ENCODE measurements at regions not wholly inside any gene's neighbourhood (a gene's known extent, or its start where the extent isn't known, plus 50 kb on each side); places are given as distances from the start of the nearest gene placed in this dataset.

DNA sequence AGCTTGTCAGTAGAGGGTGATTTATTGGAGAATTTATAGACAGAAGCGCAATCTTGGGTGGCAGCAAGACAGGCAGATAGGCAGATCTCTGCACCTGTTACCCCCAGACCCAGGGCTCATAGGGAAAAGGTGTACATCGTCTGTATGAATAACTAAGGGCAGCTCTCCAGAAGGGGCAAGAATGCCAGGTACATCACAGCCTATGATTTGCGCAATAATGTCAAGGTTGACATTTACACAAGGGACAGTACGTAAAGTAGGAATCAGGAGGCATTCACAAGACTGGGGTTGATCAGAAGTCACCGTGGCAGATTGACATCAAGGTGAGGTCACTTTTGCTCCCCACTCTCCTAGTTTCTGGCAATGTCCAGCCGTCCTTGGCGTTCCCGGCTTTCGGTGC lies 524.1 kb downstream of the TRIML1 start:
- no TSS peak for BruUV-seq (replicated peaks)
- H3K4me2 ChIP-seq (ENCODE audit: low read length): no peak overlapping the region
- no peaks in the 10 kb centered on the region for H3K9me2 ChIP-seq (ENCODE audit: insufficient read depth)
- TF ChIP-seq CEBPB (IDR thresholded peaks at IDR 0.05; ENCODE audit: low read depth) (no peak), CBX3 (IDR thresholded peaks at IDR 0.05; ENCODE audit: low read depth) (no peak), SP1 (IDR thresholded peaks at IDR 0.05; ENCODE audit: low read depth) (no peak), SRF (IDR thresholded peaks at IDR 0.05; ENCODE audit: low read depth) (no peak), TCF7L2 (IDR thresholded peaks at IDR 0.05; ENCODE audit: borderline replicate concordance, extremely low read depth, insufficient read depth, insufficient read length) (no peak), FOSL1 (IDR thresholded peaks at IDR 0.05; ENCODE audit: low read depth) (no peak), ZNF274 (IDR thresholded peaks at IDR 0.05; ENCODE audit: low read depth, low read length) (no peak), YY1 (IDR thresholded peaks at IDR 0.05; ENCODE audit: extremely low read depth, insufficient replicate concordance, low read depth, low read length) (no peak), EZH2phosphoT487 (IDR thresholded peaks at IDR 0.05; ENCODE audit: borderline replicate concordance) (no peak), RAD21 (IDR thresholded peaks at IDR 0.05; ENCODE audit: low read depth) (no peak)
- TF ChIP-seq, protein P1, sequence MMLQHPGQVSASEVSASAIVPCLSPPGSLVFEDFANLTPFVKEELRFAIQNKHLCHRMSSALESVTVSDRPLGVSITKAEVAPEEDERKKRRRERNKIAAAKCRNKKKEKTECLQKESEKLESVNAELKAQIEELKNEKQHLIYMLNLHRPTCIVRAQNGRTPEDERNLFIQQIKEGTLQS (IDR thresholded peaks at IDR 0.05): no peak
- TF ChIP-seq, protein P2, sequence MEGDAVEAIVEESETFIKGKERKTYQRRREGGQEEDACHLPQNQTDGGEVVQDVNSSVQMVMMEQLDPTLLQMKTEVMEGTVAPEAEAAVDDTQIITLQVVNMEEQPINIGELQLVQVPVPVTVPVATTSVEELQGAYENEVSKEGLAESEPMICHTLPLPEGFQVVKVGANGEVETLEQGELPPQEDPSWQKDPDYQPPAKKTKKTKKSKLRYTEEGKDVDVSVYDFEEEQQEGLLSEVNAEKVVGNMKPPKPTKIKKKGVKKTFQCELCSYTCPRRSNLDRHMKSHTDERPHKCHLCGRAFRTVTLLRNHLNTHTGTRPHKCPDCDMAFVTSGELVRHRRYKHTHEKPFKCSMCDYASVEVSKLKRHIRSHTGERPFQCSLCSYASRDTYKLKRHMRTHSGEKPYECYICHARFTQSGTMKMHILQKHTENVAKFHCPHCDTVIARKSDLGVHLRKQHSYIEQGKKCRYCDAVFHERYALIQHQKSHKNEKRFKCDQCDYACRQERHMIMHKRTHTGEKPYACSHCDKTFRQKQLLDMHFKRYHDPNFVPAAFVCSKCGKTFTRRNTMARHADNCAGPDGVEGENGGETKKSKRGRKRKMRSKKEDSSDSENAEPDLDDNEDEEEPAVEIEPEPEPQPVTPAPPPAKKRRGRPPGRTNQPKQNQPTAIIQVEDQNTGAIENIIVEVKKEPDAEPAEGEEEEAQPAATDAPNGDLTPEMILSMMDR (IDR thresholded peaks at IDR 0.05 in 2 of 3, conservative IDR thresholded peaks at IDR 0.05 in 1 of 3; ENCODE audit: borderline replicate concordance in 1 of 3, insufficient read depth in 1 of 3, low read depth in 2 of 3, low read length in 2 of 3): no peak
- TF ChIP-seq, protein P3, sequence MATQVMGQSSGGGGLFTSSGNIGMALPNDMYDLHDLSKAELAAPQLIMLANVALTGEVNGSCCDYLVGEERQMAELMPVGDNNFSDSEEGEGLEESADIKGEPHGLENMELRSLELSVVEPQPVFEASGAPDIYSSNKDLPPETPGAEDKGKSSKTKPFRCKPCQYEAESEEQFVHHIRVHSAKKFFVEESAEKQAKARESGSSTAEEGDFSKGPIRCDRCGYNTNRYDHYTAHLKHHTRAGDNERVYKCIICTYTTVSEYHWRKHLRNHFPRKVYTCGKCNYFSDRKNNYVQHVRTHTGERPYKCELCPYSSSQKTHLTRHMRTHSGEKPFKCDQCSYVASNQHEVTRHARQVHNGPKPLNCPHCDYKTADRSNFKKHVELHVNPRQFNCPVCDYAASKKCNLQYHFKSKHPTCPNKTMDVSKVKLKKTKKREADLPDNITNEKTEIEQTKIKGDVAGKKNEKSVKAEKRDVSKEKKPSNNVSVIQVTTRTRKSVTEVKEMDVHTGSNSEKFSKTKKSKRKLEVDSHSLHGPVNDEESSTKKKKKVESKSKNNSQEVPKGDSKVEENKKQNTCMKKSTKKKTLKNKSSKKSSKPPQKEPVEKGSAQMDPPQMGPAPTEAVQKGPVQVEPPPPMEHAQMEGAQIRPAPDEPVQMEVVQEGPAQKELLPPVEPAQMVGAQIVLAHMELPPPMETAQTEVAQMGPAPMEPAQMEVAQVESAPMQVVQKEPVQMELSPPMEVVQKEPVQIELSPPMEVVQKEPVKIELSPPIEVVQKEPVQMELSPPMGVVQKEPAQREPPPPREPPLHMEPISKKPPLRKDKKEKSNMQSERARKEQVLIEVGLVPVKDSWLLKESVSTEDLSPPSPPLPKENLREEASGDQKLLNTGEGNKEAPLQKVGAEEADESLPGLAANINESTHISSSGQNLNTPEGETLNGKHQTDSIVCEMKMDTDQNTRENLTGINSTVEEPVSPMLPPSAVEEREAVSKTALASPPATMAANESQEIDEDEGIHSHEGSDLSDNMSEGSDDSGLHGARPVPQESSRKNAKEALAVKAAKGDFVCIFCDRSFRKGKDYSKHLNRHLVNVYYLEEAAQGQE (IDR thresholded peaks at IDR 0.05; ENCODE audit: low read depth): no peak
- TF ChIP-seq, protein P4, sequence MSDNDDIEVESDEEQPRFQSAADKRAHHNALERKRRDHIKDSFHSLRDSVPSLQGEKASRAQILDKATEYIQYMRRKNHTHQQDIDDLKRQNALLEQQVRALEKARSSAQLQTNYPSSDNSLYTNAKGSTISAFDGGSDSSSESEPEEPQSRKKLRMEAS (IDR thresholded peaks at IDR 0.05): no peak
- TF ChIP-seq, protein P5, sequence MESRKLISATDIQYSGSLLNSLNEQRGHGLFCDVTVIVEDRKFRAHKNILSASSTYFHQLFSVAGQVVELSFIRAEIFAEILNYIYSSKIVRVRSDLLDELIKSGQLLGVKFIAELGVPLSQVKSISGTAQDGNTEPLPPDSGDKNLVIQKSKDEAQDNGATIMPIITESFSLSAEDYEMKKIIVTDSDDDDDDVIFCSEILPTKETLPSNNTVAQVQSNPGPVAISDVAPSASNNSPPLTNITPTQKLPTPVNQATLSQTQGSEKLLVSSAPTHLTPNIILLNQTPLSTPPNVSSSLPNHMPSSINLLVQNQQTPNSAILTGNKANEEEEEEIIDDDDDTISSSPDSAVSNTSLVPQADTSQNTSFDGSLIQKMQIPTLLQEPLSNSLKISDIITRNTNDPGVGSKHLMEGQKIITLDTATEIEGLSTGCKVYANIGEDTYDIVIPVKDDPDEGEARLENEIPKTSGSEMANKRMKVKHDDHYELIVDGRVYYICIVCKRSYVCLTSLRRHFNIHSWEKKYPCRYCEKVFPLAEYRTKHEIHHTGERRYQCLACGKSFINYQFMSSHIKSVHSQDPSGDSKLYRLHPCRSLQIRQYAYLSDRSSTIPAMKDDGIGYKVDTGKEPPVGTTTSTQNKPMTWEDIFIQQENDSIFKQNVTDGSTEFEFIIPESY (IDR thresholded peaks at IDR 0.05; ENCODE audit: extremely low read depth, insufficient replicate concordance, low read length): no peak
- ChIA-PET CTCF (no interaction called here), POLR2A (no interaction called here), RAD21 (ENCODE audit: low non-redundant PET in 1 of 2, low total read pairs in 2 of 2, uncharacterized antibody in 2 of 2, unreplicated experiment in 2 of 2) (no interaction called here)
- no peak for ATAC-seq
- no peak overlapping the region for H3K27ac ChIP-seq (ENCODE audit: low read depth, low read length)
- no peak overlapping the region for H3K9ac ChIP-seq (ENCODE audit: low read length)
- no peak overlapping the region for H2AFZ ChIP-seq (ENCODE audit: low read depth, low read length, poor library complexity, severe bottlenecking)
- no peaks in the 10 kb centered on the region for H3K79me2 ChIP-seq (ENCODE audit: insufficient read depth, low read length)
- H4K20me1 ChIP-seq (ENCODE audit: insufficient read depth): no peaks in the 10 kb centered on the region
- H3K4me1 ChIP-seq (ENCODE audit: control insufficient read depth in 1 of 2, insufficient read depth in 2 of 2, low read length in 2 of 2): no peaks in the 10 kb centered on the region
- no peaks in the 10 kb centered on the region for H3K27me3 ChIP-seq (ENCODE audit: insufficient read depth, low read length)
- no peak for DNase-seq (ENCODE audit: low read depth, low spot score)
- H3K36me3 ChIP-seq (ENCODE audit: control insufficient read depth in 1 of 2, insufficient read depth in 2 of 2, low read length in 2 of 2): no peaks in the 10 kb centered on the region
- intact Hi-C loops (cut with micrococcal nuclease): no loop called here
- no peaks in the 10 kb centered on the region for H3K9me3 ChIP-seq (ENCODE audit: control insufficient read depth in 1 of 2, insufficient read depth in 1 of 2, low read depth in 1 of 2, low read length in 2 of 2)
- no peak overlapping the region for H3K4me3 ChIP-seq (replicated peaks in 1 of 2; ENCODE audit: low read depth in 1 of 2, low read length in 2 of 2)
